A673 (cell line): ENCODE measurements at regions not wholly inside any gene's neighbourhood (a gene's known extent, or its start where the extent isn't known, plus 50 kb on each side); places are given as distances from the start of the nearest gene placed in this dataset.

Experiments used
- BruUV-seq: library from RNA; stranded (reverse); fragments of 400-500 nt; replicated peaks from 2 replicates; lab custom pipeline; 2021; lab: Mats Ljungman, UMichigan
- CTCF ChIA-PET: fragments of 300-600 bp; sonication (Branson Sonifier 250); formaldehyde crosslinking; loops from one replicate; lab custom pipeline; 2022; ENCODE audit warnings: antibody characterized with exemption; lab: Charles Lee
- POLR2A ChIA-PET: fragments of 300-600 bp; sonication (Branson Sonifier 250); formaldehyde crosslinking; loops from one replicate; lab custom pipeline; 2022; ENCODE audit warnings: antibody characterized with exemption; ENCODE audit not compliant: low non-redundant PET; lab: Charles Lee
- DNase-seq: peaks from one replicate; pipeline ENCODE4 v3.0.0-alpha.2; 2015; ENCODE audit warnings: low spot score
- H3K27ac ChIP-seq: fragments of 200-600 bp; sonication (generic); 2 replicates; pipeline ENCODE4 v1.5.1; 2016; ENCODE audit warnings: mixed run types, low read depth, mild to moderate bottlenecking, mixed read lengths, antibody characterized with exemption, low read length; ENCODE audit not compliant: poor library complexity, severe bottlenecking
- H3K27me3 ChIP-seq: fragments of 200-600 bp; sonication (generic); replicated peaks from 2 replicates; pipeline ENCODE4 v1.6.1; 2017; ENCODE audit warnings: mixed run types, low read depth, mild to moderate bottlenecking, mixed read lengths, antibody characterized with exemption, low read length; ENCODE audit not compliant: insufficient read depth, poor library complexity
- H3K36me3 ChIP-seq: fragments of 200-600 bp; sonication (generic); 2 replicates; pipeline ENCODE4 v1.6.1; 2016; ENCODE audit warnings: mixed run types, mild to moderate bottlenecking, mixed read lengths, antibody characterized with exemption, low read length; ENCODE audit not compliant: insufficient read depth, poor library complexity, severe bottlenecking
- H3K4me1 ChIP-seq: fragments of 200-600 bp; sonication (generic); 2 replicates; pipeline ENCODE4 v1.6.1; 2017; ENCODE audit warnings: mixed run types, mild to moderate bottlenecking, mixed read lengths, antibody characterized with exemption, low read length; ENCODE audit not compliant: insufficient read depth, poor library complexity, severe bottlenecking
- H3K4me3 ChIP-seq: fragments of 200-600 bp; sonication (generic); 2 replicates; pipeline ENCODE4 v1.5.1; 2016; ENCODE audit warnings: low read depth, mixed run types, mild to moderate bottlenecking, mixed read lengths, low read length; ENCODE audit not compliant: poor library complexity, severe bottlenecking
- H3K9me3 ChIP-seq: fragments of 200-600 bp; sonication (generic); 2 replicates; pipeline ENCODE4 v1.6.1; 2016; ENCODE audit warnings: mixed run types, low read depth, mild to moderate bottlenecking, mixed read lengths, antibody characterized with exemption, low read length; ENCODE audit not compliant: poor library complexity, severe bottlenecking
- CTCF ChIP-seq: fragments of 300-800, 200-600 bp; sonication (generic); conservative IDR thresholded peaks from 2 replicates; pipeline ENCODE4 v1.5.1; 2017; ENCODE audit warnings: low read depth, mild to moderate bottlenecking, antibody characterized with exemption, low read length, moderate library complexity, mixed read lengths
- EZH2 ChIP-seq: fragments of 200-600 bp; sonication (generic); IDR thresholded peaks from 2 replicates; pipeline ENCODE4 v1.6.1; 2017; ENCODE audit warnings: borderline replicate concordance, low read depth, mild to moderate bottlenecking, mixed read lengths, antibody characterized with exemption, low read length; ENCODE audit not compliant: poor library complexity, severe bottlenecking
- intact Hi-C: fragments of 100-400 bp; cut with micrococcal nuclease; formaldehyde crosslinking; loops from one replicate; pipeline ENCODE4 v1.10.0; 2022; ENCODE audit not compliant: unreplicated experiment

GRCh38 chr20:22160101-22160652 is 424.2 kb downstream of the FOXA2 start:
- CTCF ChIA-PET: no interaction called here
- H3K36me3 ChIP-seq: no peaks in the 10 kb centered on the region
- no peak overlapping the region for H3K27ac ChIP-seq
- no peaks in the 10 kb centered on the region for H3K4me1 ChIP-seq
- POLR2A ChIA-PET: no interaction called here
- no peak for DNase-seq
- BruUV-seq: no TSS peak
- H3K9me3 ChIP-seq: no peaks in the 10 kb centered on the region
- no peak for TF ChIP-seq CTCF
- TF ChIP-seq EZH2: no peak
- peaks cover 75% of the 10 kb centered on the region for H3K27me3 ChIP-seq
- intact Hi-C loops: no loop called here
- no peak overlapping the region for H3K4me3 ChIP-seq

DNA sequence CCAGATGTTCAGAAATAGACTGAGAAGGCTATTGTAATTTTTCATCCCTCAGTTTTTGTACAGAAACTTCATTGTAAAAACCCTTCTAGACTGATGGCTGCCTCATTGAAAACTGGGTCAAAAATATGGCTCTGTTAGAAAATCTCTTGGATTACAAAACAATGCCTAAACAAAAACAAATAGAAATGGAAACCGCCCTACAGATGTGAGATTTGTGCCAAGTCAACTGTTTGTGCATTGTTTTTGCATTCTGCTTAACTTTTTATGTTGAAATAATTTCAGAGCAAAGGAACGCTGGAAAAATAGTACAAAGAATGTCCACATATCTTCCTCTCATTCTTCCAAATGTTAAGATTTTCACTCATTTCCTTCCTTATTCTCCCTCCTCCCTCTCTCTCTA is 425.1 kb downstream of the FOXA2 start:
- no peak for TF ChIP-seq EZH2
- no peak for TF ChIP-seq CTCF
- H3K36me3 ChIP-seq: no peaks in the 10 kb centered on the region
- no peaks in the 10 kb centered on the region for H3K9me3 ChIP-seq
- no peak for DNase-seq
- no peak overlapping the region for H3K27ac ChIP-seq
- ChIA-PET CTCF (no interaction called here), POLR2A (no interaction called here)
- H3K4me3 ChIP-seq: no peak overlapping the region
- intact Hi-C loops: no loop called here
- no peaks in the 10 kb centered on the region for H3K4me1 ChIP-seq
- no TSS peak for BruUV-seq
- peaks cover 69% of the 10 kb centered on the region for H3K27me3 ChIP-seq

DNA sequence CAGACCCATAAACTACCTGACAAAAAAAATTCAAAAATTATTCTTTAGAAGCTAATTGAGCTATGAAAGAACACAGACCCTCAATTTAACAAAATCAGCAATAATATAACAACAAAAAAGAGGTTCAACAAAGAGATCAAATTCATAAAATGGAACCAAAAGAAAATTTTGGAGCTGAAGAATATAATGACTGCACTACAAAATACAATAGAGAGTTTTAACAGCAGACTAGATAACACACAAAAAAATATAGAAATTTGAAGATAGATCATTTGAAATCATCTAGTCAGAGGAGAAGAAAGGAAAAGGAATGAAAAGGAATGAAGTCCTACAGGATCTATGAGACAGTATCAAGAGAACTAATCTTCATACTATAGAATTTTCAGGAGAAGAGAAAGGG is 422.1 kb downstream of the PAX1 start:
- BruUV-seq: no TSS peak
- ChIA-PET POLR2A (no interaction called here), CTCF (no interaction called here)
- no peaks in the 10 kb centered on the region for H3K27me3 ChIP-seq
- intact Hi-C loops: no loop called here
- no peaks in the 10 kb centered on the region for H3K4me1 ChIP-seq
- no peaks in the 10 kb centered on the region for H3K36me3 ChIP-seq
- no peak for DNase-seq
- no peak overlapping the region for H3K4me3 ChIP-seq
- H3K9me3 ChIP-seq: peaks cover 10% of the 10 kb centered on the region
- TF ChIP-seq EZH2: no peak
- TF ChIP-seq CTCF: no peak
- H3K27ac ChIP-seq: no peak overlapping the region
